Keratinocyte (primary cell): ENCODE measurements at regions not wholly inside any gene's neighbourhood (a gene's known extent, or its start where the extent isn't known, plus 50 kb on each side); places are given as distances from the start of the nearest gene placed in this dataset.

ENCODE experiments used
- DNase-seq: peaks from one replicate; pipeline ENCODE4 v3.0.0-alpha.2; 2011; ENCODE audit warnings: low read depth, missing footprints, low spot score
- FAIRE-seq: peaks from 2 replicates; lab custom pipeline; 2011; peaks lifted over from hg19 to GRCh38; lab: Jason Lieb, UNC
- H2AFZ ChIP-seq: 2 replicates; pipeline ENCODE4 v1.6.0; 2012; ENCODE audit warnings: low read length, control low read depth, inconsistent platforms; ENCODE audit not compliant: control insufficient read depth
- H3K27ac ChIP-seq: 2 replicates; pipeline ENCODE4 v1.5.1; 2011; ENCODE audit warnings: low read length; ENCODE audit not compliant: control insufficient read depth, insufficient read depth
- H3K27me3 ChIP-seq: 3 replicates; pipeline ENCODE4 v1.6.0; 2011; ENCODE audit warnings: low read length; ENCODE audit not compliant: control insufficient read depth, insufficient read depth; ENCODE audit errors: extremely low read depth
- H3K36me3 ChIP-seq, 2 experiments: 2 replicates in 1 of 2; 3 replicates in 1 of 2; pipeline ENCODE4 v1.5.1; 2011; ENCODE audit warnings: low read length in 2 of 2, mild to moderate bottlenecking in 1 of 2; ENCODE audit not compliant: control insufficient read depth in 2 of 2, insufficient read depth in 2 of 2; ENCODE audit errors: extremely low read depth in 1 of 2
- H3K4me1 ChIP-seq: 3 replicates; pipeline ENCODE4 v1.5.1; 2011; ENCODE audit warnings: low read length; ENCODE audit not compliant: control insufficient read depth, insufficient read depth; ENCODE audit errors: extremely low read depth
- H3K4me2 ChIP-seq: 3 replicates; pipeline ENCODE4 v1.6.0; 2011; ENCODE audit warnings: low read depth, low read length; ENCODE audit not compliant: control insufficient read depth, insufficient read depth; ENCODE audit errors: extremely low read depth
- H3K4me3 ChIP-seq, 3 experiments: fragments of 200-600 bp in 1 of 3; sonication (generic) in 1 of 3; 2 replicates in 2 of 3; 3 replicates in 1 of 3; pipeline ENCODE4 v1.5.1; 2011 to 2016; ENCODE audit warnings: low read length in 3 of 3, mild to moderate bottlenecking in 3 of 3, control low read depth in 2 of 3, inconsistent platforms in 1 of 3, low read depth in 1 of 3, mixed read lengths in 1 of 3, mixed run types in 1 of 3, moderate library complexity in 1 of 3; ENCODE audit not compliant: control insufficient read depth in 2 of 3, insufficient read depth in 2 of 3; ENCODE audit errors: extremely low read depth in 1 of 3
- H3K79me2 ChIP-seq: 2 replicates; pipeline ENCODE4 v1.6.0; 2012; ENCODE audit warnings: low read length; ENCODE audit not compliant: control insufficient read depth, insufficient read depth
- H3K9ac ChIP-seq: 3 replicates; pipeline ENCODE4 v1.6.0; 2011; ENCODE audit warnings: low read length; ENCODE audit not compliant: control insufficient read depth, insufficient read depth; ENCODE audit errors: extremely low read depth
- H3K9me1 ChIP-seq: 3 replicates; pipeline ENCODE4 v1.6.0; 2011; ENCODE audit warnings: low read length; ENCODE audit not compliant: control insufficient read depth, insufficient read depth; ENCODE audit errors: extremely low read depth
- H3K9me3 ChIP-seq: 2 replicates; pipeline ENCODE4 v1.5.1; 2012; ENCODE audit warnings: low read depth, low read length; ENCODE audit not compliant: control insufficient read depth
- H4K20me1 ChIP-seq: 3 replicates; pipeline ENCODE4 v1.6.0; 2011; ENCODE audit warnings: low read length; ENCODE audit not compliant: control insufficient read depth, insufficient read depth; ENCODE audit errors: extremely low read depth
- CTCF ChIP-seq, 3 experiments: IDR thresholded peaks in 1 of 3; conservative IDR thresholded peaks in 1 of 3; optimal IDR thresholded peaks in 1 of 3; 2 replicates in 2 of 3; 3 replicates in 1 of 3; pipeline versions ENCODE3 to v1.5.1; 2011; ENCODE audit warnings: low read length in 3 of 3, mild to moderate bottlenecking in 3 of 3, moderate library complexity in 2 of 3, control low read depth in 1 of 3, inconsistent platforms in 1 of 3; ENCODE audit not compliant: insufficient read depth in 2 of 3; ENCODE audit errors: extremely low read depth in 1 of 3
- EZH2 ChIP-seq: IDR thresholded peaks from one replicate; pipeline ENCODE4 v1.6.1; 2012; ENCODE audit warnings: inconsistent platforms, mild to moderate bottlenecking, low read length, moderate library complexity
- dilution Hi-C: fragments of 300-500 bp; cut with MboI; formaldehyde crosslinking; loops from one replicate; pipeline ENCODE4 v1.7.0; 2020; ENCODE audit warnings: low sequenced_read_pairs; ENCODE audit not compliant: extremely low pct_ligation_motif_present

GRCh38 chr21:43355266-43355924 is 71.5 kb downstream of the SIK1 start:
- Histone ChIP-seq H3K9ac (no peak overlapping the region), H3K79me2 (no peaks in the 10 kb centered on the region), H3K36me3 (no peaks in the 10 kb centered on the region), H3K27ac (no peak overlapping the region), H3K4me1 (peaks cover 9% of the 10 kb centered on the region), H3K9me3 (no peaks in the 10 kb centered on the region), H3K4me2 (no peak overlapping the region), H3K4me3 (no peak overlapping the region), H3K27me3 (peaks cover 3% of the 10 kb centered on the region), H4K20me1 (no peaks in the 10 kb centered on the region), H2AFZ (no peak overlapping the region), H3K9me1 (no peaks in the 10 kb centered on the region)
- dilution Hi-C loops: no loop called here
- DNase-seq (no peak), FAIRE-seq (no peak)
- TF ChIP-seq EZH2 (no peak), CTCF (optimal IDR thresholded peaks at IDR 0.05 in 1 of 3, IDR thresholded peaks at IDR 0.05 in 1 of 3, conservative IDR thresholded peaks at IDR 0.05 in 1 of 3; ENCODE audit: extremely low read depth in 1 of 3, insufficient read depth in 2 of 3, low read length in 3 of 3) (no peak)

GRCh38 chr21:43354666-43355065 is 72.3 kb downstream of the SIK1 start:
- no peaks in the 10 kb centered on the region for H3K79me2 ChIP-seq
- peak; percentile 29 for FAIRE-seq
- peak overlapping the region; percentile 32 for H3K4me2 ChIP-seq
- DNase-seq: no peak
- H3K4me1 ChIP-seq: peaks cover 11% of the 10 kb centered on the region
- H3K9me3 ChIP-seq: no peaks in the 10 kb centered on the region
- no peaks in the 10 kb centered on the region for H3K36me3 ChIP-seq
- peaks cover under 1% of the 10 kb centered on the region for H3K27me3 ChIP-seq
- H3K9me1 ChIP-seq: no peaks in the 10 kb centered on the region
- no peaks in the 10 kb centered on the region for H4K20me1 ChIP-seq
- no peak overlapping the region for H3K4me3 ChIP-seq
- H3K27ac ChIP-seq: no peak overlapping the region
- no peak overlapping the region for H2AFZ ChIP-seq
- dilution Hi-C loops: no loop called here
- no peak overlapping the region for H3K9ac ChIP-seq
- TF ChIP-seq CTCF (optimal IDR thresholded peaks at IDR 0.05 in 1 of 3, IDR thresholded peaks at IDR 0.05 in 1 of 3, conservative IDR thresholded peaks at IDR 0.05 in 1 of 3; ENCODE audit: extremely low read depth in 1 of 3, insufficient read depth in 2 of 3, low read length in 3 of 3): no peak
- no peak for TF ChIP-seq EZH2
